ENCODE measurements at regions not wholly inside any gene's neighbourhood (a gene's known extent, or its start where the extent isn't known, plus 50 kb on each side); places are given as distances from the start of the nearest gene placed in this dataset.

DNA sequence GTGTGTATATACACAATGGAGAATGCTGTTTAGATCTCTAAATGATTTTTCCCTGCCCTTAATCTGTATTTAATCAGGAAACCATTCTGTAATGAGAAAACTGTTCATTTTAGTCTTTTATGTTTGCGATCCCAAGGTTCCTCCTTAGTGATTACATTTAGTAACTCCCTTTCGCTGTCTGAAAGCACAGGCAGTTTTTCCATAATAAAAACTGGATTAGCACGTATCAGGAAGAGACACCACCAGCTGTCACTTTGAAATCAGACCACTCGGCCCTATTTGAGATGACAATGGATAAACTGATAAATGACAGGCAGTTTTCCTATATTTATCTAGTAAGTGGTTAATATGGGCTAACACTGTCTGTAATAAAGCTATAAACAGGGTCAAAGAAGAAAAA is 370.9 kb downstream of the NR4A2 start:
- no peak for TF ChIP-seq ZNF175 (CRISPR knock-in tag; IDR thresholded peaks at IDR 0.05; ENCODE audit: low read depth)
- no peak for TF ChIP-seq SIN3A (IDR thresholded peaks at IDR 0.05; ENCODE audit: borderline replicate concordance in 2 of 2, control insufficient read depth in 1 of 2, low read depth in 2 of 2, low read length in 2 of 2)
- TF ChIP-seq, protein P1, sequence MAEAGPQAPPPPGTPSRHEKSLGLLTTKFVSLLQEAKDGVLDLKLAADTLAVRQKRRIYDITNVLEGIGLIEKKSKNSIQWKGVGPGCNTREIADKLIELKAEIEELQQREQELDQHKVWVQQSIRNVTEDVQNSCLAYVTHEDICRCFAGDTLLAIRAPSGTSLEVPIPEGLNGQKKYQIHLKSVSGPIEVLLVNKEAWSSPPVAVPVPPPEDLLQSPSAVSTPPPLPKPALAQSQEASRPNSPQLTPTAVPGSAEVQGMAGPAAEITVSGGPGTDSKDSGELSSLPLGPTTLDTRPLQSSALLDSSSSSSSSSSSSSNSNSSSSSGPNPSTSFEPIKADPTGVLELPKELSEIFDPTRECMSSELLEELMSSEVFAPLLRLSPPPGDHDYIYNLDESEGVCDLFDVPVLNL (CRISPR knock-in tag; IDR thresholded peaks at IDR 0.05; ENCODE audit: low read depth), result no peak
- TF ChIP-seq, protein P2, sequence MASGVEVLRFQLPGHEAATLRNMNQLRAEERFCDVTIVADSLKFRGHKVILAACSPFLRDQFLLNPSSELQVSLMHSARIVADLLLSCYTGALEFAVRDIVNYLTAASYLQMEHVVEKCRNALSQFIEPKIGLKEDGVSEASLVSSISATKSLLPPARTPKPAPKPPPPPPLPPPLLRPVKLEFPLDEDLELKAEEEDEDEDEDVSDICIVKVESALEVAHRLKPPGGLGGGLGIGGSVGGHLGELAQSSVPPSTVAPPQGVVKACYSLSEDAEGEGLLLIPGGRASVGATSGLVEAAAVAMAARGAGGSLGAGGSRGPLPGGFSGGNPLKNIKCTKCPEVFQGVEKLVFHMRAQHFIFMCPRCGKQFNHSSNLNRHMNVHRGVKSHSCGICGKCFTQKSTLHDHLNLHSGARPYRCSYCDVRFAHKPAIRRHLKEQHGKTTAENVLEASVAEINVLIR (CRISPR knock-in tag; IDR thresholded peaks at IDR 0.05), result no peak
- TF ChIP-seq SOX6 (IDR thresholded peaks at IDR 0.05), result no peak
- TF ChIP-seq, protein P3, sequence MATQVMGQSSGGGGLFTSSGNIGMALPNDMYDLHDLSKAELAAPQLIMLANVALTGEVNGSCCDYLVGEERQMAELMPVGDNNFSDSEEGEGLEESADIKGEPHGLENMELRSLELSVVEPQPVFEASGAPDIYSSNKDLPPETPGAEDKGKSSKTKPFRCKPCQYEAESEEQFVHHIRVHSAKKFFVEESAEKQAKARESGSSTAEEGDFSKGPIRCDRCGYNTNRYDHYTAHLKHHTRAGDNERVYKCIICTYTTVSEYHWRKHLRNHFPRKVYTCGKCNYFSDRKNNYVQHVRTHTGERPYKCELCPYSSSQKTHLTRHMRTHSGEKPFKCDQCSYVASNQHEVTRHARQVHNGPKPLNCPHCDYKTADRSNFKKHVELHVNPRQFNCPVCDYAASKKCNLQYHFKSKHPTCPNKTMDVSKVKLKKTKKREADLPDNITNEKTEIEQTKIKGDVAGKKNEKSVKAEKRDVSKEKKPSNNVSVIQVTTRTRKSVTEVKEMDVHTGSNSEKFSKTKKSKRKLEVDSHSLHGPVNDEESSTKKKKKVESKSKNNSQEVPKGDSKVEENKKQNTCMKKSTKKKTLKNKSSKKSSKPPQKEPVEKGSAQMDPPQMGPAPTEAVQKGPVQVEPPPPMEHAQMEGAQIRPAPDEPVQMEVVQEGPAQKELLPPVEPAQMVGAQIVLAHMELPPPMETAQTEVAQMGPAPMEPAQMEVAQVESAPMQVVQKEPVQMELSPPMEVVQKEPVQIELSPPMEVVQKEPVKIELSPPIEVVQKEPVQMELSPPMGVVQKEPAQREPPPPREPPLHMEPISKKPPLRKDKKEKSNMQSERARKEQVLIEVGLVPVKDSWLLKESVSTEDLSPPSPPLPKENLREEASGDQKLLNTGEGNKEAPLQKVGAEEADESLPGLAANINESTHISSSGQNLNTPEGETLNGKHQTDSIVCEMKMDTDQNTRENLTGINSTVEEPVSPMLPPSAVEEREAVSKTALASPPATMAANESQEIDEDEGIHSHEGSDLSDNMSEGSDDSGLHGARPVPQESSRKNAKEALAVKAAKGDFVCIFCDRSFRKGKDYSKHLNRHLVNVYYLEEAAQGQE (IDR thresholded peaks at IDR 0.05; ENCODE audit: borderline replicate concordance), result no peak
- TF ChIP-seq, protein P3 (CRISPR knock-in tag; IDR thresholded peaks at IDR 0.05; ENCODE audit: low read depth), result no peak
- TF ChIP-seq POLR2A (conservative IDR thresholded peaks at IDR 0.05), result no peak
- TF ChIP-seq, protein P4, sequence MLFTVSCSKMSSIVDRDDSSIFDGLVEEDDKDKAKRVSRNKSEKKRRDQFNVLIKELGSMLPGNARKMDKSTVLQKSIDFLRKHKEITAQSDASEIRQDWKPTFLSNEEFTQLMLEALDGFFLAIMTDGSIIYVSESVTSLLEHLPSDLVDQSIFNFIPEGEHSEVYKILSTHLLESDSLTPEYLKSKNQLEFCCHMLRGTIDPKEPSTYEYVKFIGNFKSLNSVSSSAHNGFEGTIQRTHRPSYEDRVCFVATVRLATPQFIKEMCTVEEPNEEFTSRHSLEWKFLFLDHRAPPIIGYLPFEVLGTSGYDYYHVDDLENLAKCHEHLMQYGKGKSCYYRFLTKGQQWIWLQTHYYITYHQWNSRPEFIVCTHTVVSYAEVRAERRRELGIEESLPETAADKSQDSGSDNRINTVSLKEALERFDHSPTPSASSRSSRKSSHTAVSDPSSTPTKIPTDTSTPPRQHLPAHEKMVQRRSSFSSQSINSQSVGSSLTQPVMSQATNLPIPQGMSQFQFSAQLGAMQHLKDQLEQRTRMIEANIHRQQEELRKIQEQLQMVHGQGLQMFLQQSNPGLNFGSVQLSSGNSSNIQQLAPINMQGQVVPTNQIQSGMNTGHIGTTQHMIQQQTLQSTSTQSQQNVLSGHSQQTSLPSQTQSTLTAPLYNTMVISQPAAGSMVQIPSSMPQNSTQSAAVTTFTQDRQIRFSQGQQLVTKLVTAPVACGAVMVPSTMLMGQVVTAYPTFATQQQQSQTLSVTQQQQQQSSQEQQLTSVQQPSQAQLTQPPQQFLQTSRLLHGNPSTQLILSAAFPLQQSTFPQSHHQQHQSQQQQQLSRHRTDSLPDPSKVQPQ (CRISPR knock-in tag; IDR thresholded peaks at IDR 0.05; ENCODE audit: borderline replicate concordance), result no peak

Data from K562 (cell line).